ENCODE measurements at regions not wholly inside any gene's neighbourhood (a gene's known extent, or its start where the extent isn't known, plus 50 kb on each side); places are given as distances from the start of the nearest gene placed in this dataset.

DNA sequence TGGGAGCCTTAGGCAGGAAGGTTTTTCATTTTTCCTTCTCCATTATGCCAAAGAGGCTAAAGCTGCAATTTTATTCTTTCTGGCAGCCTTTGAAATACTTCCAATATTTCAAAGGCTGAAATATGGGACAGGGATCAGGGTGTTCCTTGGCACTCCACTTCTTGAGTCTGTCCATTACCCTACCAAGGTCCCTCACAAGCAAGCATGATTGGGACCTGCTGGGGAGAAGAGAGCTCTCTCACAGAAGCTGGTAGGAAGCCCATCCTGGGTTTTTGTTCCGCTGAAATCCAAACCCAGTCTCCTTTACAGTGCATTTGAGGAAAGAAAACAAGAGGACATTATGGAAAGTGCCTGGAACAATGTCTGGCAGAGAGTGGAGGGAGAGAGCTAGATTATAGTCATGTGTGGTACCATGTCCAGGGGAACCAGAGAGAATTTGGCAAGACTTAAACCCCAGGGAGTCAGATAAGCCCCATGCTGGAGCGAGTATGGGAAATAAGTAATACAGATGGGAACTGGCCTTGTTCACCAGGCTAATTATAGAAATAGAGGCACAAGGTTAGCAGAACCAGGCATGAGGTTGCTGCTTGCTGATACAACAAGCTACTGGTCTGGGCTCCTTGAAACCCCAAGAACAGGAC lies 104.7 kb downstream of the LSM5 start:
- no peak overlapping the region for H3K4me3 ChIP-seq (ENCODE audit: low read depth, low read length)
- no peak for DNase-seq (ENCODE audit: low read depth)
- TF ChIP-seq, protein P1, sequence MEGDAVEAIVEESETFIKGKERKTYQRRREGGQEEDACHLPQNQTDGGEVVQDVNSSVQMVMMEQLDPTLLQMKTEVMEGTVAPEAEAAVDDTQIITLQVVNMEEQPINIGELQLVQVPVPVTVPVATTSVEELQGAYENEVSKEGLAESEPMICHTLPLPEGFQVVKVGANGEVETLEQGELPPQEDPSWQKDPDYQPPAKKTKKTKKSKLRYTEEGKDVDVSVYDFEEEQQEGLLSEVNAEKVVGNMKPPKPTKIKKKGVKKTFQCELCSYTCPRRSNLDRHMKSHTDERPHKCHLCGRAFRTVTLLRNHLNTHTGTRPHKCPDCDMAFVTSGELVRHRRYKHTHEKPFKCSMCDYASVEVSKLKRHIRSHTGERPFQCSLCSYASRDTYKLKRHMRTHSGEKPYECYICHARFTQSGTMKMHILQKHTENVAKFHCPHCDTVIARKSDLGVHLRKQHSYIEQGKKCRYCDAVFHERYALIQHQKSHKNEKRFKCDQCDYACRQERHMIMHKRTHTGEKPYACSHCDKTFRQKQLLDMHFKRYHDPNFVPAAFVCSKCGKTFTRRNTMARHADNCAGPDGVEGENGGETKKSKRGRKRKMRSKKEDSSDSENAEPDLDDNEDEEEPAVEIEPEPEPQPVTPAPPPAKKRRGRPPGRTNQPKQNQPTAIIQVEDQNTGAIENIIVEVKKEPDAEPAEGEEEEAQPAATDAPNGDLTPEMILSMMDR (IDR thresholded peaks at IDR 0.05; ENCODE audit: insufficient read depth, low read depth, low read length) = no peak

DNA sequence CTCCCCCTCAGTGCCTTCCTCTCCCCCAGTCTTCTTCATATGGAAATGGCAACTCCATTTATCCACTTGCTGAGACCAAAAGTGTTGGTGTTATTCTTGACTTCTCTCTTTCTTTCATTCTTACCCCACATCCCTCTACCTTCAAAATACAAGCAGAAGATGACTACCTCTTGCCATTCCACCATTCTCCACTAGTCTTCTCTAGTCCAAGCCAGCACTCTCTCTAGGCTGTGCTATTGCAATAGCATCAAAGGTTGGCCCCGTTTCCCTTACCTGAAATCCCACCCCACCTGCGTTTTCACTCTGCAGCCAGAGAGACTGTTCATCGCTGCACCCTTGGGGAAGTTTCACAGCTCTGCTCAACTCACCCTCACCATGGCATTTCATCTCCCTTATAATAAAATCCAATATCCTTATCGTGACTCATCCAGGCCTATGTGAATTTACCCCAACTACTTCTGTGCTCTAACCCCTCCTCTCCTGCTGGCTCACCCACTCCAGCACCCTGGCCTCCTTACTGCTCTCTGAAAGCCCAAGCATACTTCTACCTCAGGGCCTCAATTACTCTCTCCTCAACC lies 109.1 kb downstream of the LSM5 start:
- TF ChIP-seq, protein P1 (IDR thresholded peaks at IDR 0.05; ENCODE audit: insufficient read depth, low read depth, low read length) = no peak
- DNase-seq (ENCODE audit: low read depth) = no peak
- no peak overlapping the region for H3K4me3 ChIP-seq (ENCODE audit: low read depth, low read length)

DNA sequence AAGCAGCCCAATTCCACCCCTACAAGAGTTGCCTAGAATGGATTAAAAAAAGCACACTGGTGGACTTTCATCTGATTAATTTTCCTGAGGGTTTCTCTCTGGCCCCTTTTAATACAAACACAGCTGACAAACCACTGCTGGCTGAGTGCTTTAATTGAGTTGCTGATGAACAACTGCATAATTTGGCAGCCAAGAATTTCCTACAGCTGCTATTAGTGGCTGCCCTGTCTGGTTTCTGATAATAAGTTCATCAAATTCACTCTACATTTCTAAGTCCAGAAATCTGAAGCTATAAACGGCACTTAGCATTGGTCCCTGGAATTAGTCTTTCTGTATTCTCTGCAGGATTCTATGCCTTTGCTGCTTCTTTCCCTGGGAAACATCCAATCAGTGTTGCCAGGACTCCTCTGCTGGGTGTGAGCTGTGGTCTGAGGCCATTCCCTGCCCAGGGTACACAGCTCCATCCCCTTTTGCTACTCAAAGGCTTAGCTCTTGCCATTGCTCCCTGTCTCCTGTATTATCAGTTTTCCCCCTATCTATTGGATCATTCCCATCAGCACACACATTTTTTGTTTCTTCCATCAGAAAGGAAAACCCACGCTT lies 110.6 kb downstream of the LSM5 start:
- no peak overlapping the region for H3K4me3 ChIP-seq (ENCODE audit: low read depth, low read length)
- DNase-seq (ENCODE audit: low read depth) = no peak
- TF ChIP-seq, protein P1 (IDR thresholded peaks at IDR 0.05; ENCODE audit: insufficient read depth, low read depth, low read length) = no peak

DNA sequence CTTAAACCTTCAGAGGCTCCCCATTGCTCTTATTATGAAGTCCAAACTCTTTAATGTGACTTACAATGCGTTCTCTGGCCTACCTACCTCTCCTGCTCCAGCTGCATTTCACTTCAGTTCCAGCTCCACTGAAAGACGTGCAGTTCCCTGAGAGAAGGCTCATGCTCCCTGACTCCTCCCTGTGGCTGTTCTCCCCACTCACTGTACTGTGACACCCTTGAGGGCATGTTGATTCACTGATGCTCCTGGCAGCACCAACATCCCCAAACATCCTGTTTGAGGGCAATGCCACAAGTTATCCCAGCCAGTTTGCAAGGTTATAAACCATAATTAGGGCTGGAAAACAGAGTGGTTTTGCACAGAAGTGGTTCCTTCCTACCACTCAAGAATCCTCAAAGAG lies 111.2 kb downstream of the LSM5 start:
- TF ChIP-seq, protein P1 (IDR thresholded peaks at IDR 0.05; ENCODE audit: insufficient read depth, low read depth, low read length) = no peak
- H3K4me3 ChIP-seq (ENCODE audit: low read depth, low read length) = no peak overlapping the region
- no peak for DNase-seq (ENCODE audit: low read depth)

DNA sequence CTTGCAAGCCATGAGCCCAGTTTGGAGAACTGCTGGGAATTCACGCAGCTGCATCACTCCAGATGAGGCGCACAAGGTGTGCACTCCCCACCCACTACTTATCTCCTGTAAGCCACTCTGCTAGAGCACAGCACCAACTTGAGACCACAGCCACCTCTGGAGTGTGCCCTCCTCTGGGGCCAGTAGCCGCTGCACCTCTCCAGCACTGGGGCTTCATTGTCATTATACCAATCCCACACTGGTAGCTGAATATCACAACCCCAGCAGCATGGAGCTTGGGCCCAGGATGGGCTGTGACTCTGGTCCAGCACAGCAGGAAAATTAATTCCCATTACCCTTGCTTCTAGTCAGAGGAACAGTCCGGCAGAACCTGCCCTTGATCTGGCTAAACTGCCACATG lies 125.6 kb downstream of the LSM5 start:
- no peak for DNase-seq (ENCODE audit: low read depth)
- TF ChIP-seq, protein P1 (IDR thresholded peaks at IDR 0.05; ENCODE audit: insufficient read depth, low read depth, low read length) = no peak
- no peak overlapping the region for H3K4me3 ChIP-seq (ENCODE audit: low read depth, low read length)

DNA sequence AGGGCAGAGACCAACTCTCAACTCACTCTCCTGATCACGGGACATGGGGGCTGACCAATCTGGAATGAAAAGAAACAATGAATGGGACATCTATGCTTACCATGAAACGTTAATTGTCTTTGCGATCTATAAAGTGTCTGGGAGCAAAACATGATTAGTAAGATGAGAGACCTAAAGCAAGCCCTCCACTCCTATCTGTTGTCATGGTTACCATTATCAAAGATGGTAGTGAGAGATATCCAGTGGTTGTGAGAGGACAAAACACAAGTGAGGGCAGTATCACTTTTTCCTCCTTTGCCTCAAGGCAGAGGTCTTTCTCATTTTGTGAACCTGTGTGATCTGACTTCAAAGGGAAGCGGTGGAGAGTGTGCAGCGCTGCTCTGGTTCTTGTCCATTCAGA lies 130.1 kb downstream of the LSM5 start:
- DNase-seq (ENCODE audit: low read depth) = no peak
- TF ChIP-seq, protein P1 (IDR thresholded peaks at IDR 0.05; ENCODE audit: insufficient read depth, low read depth, low read length) = no peak
- no peak overlapping the region for H3K4me3 ChIP-seq (ENCODE audit: low read depth, low read length)
